IMR-90 (cell line): ENCODE measurements at regions not wholly inside any gene's neighbourhood (a gene's known extent, or its start where the extent isn't known, plus 50 kb on each side); places are given as distances from the start of the nearest gene placed in this dataset.

Source experiments
- ATAC-seq: fragments of 200-7000 bp; cut with Tn5 transposase; 2 replicates; pipeline ENCODE4 v1.9.1; 2020; ENCODE audit warnings: low read depth, mild to moderate bottlenecking, moderate library complexity
- BruUV-seq: library from RNA; stranded (reverse); fragments of 400-500 nt; replicated peaks from 2 replicates; lab custom pipeline; 2021; lab: Mats Ljungman, UMichigan
- CTCF ChIA-PET: fragments of 300-600 bp; formaldehyde crosslinking; extraction: SDS; loops from one replicate; lab custom pipeline; 2021; ENCODE audit warnings: antibody characterized with exemption; lab: Yijun Ruan, JAX
- POLR2A ChIA-PET: fragments of 300-600 bp; sonication (Branson Sonifier 250); formaldehyde crosslinking; loops from one replicate; lab custom pipeline; 2022; ENCODE audit warnings: antibody characterized with exemption; ENCODE audit not compliant: unreplicated experiment; lab: Charles Lee
- DNase-seq: peaks from one replicate; pipeline ENCODE4 v3.0.0; 2013
- H2AFZ ChIP-seq: replicated peaks from 2 replicates; pipeline ENCODE3; 2013; ENCODE audit warnings: low read length, mild to moderate bottlenecking; ENCODE audit not compliant: poor library complexity
- H2AK5ac ChIP-seq: 2 replicates; pipeline ENCODE4 v1.6.1; 2013; ENCODE audit warnings: low read depth, low read length, inconsistent platforms
- H2AK9ac ChIP-seq: replicated peaks from 2 replicates; pipeline ENCODE3; 2013; ENCODE audit warnings: mild to moderate bottlenecking, low read depth, low read length, moderate library complexity; ENCODE audit not compliant: poor library complexity
- H2BK120ac ChIP-seq: 2 replicates; pipeline ENCODE4 v1.6.1; 2013; ENCODE audit warnings: low read depth, low read length, inconsistent platforms
- H2BK15ac ChIP-seq: 3 replicates; pipeline ENCODE4 v1.6.1; 2013; ENCODE audit warnings: low read depth, low read length, inconsistent platforms
- H2BK20ac ChIP-seq: 2 replicates; pipeline ENCODE4 v1.6.1; 2013; ENCODE audit warnings: low read depth, mild to moderate bottlenecking, inconsistent platforms, low read length, moderate library complexity
- H2BK5ac ChIP-seq: 2 replicates; pipeline ENCODE4 v1.6.1; 2013; ENCODE audit warnings: mild to moderate bottlenecking, low read depth, low read length, inconsistent platforms; ENCODE audit not compliant: poor library complexity, severe bottlenecking
- H3K14ac ChIP-seq: replicated peaks from 2 replicates; pipeline ENCODE4 v1.6.1; 2013; ENCODE audit warnings: low read depth, low read length, inconsistent platforms
- H3K18ac ChIP-seq: 2 replicates; pipeline ENCODE4 v1.6.1; 2013; ENCODE audit warnings: low read depth, low read length, control low read depth
- H3K23ac ChIP-seq: 2 replicates; pipeline ENCODE4 v1.6.1; 2013; ENCODE audit warnings: low read depth, low read length, inconsistent platforms
- H3K27ac ChIP-seq: 2 replicates; pipeline ENCODE4 v1.5.1; 2013; ENCODE audit warnings: mild to moderate bottlenecking, control low read depth, low read length; ENCODE audit not compliant: insufficient read depth
- H3K27me3 ChIP-seq: 2 replicates; pipeline ENCODE4 v1.6.1; 2013; ENCODE audit warnings: low read length; ENCODE audit not compliant: control insufficient read depth, insufficient read depth
- H3K36me3 ChIP-seq: 2 replicates; pipeline ENCODE4 v1.6.1; 2013; ENCODE audit warnings: low read length, mixed read lengths; ENCODE audit not compliant: control insufficient read depth, insufficient read depth
- H3K4ac ChIP-seq: 2 replicates; pipeline ENCODE4 v1.6.1; 2013; ENCODE audit warnings: low read depth, low read length, inconsistent platforms
- H3K4me1 ChIP-seq: 2 replicates; pipeline ENCODE4 v1.6.1; 2013; ENCODE audit warnings: low read length, mixed read lengths; ENCODE audit not compliant: control insufficient read depth, insufficient read depth
- H3K4me2 ChIP-seq: 2 replicates; pipeline ENCODE4 v1.6.1; 2013; ENCODE audit warnings: low read depth, mild to moderate bottlenecking, control low read depth, low read length, moderate library complexity
- H3K4me3 ChIP-seq: 2 replicates; pipeline ENCODE4 v1.5.1; 2013; ENCODE audit warnings: low read depth, mild to moderate bottlenecking, control low read depth, low read length, moderate library complexity; ENCODE audit not compliant: insufficient read depth
- H3K56ac ChIP-seq: 2 replicates; pipeline ENCODE4 v1.6.1; 2013; ENCODE audit warnings: low read length, inconsistent platforms; ENCODE audit not compliant: insufficient read depth; ENCODE audit errors: extremely low read depth
- H3K79me1 ChIP-seq, 2 experiments: 2 replicates each; pipeline ENCODE4 v1.6.1; 2013; ENCODE audit warnings: low read length in 2 of 2, inconsistent platforms in 1 of 2, low read depth in 1 of 2
- H3K9ac ChIP-seq: 2 replicates; pipeline ENCODE4 v1.6.1; 2013; ENCODE audit warnings: low read depth, low read length, control low read depth
- H3K9me1 ChIP-seq: 2 replicates; pipeline ENCODE4 v1.6.1; 2013; ENCODE audit warnings: low read length, inconsistent platforms; ENCODE audit not compliant: insufficient read depth
- H3K9me3 ChIP-seq: 2 replicates; pipeline ENCODE4 v1.6.1; 2013; ENCODE audit warnings: low read length; ENCODE audit not compliant: control insufficient read depth, insufficient read depth
- H4K20me1 ChIP-seq: 2 replicates; pipeline ENCODE4 v1.6.1; 2013; ENCODE audit warnings: low read length, inconsistent platforms; ENCODE audit not compliant: insufficient read depth
- H4K5ac ChIP-seq: 2 replicates; pipeline ENCODE4 v1.6.1; 2013; ENCODE audit warnings: mild to moderate bottlenecking, low read depth, low read length, control low read depth
- H4K8ac ChIP-seq, 2 experiments: 2 replicates each; pipeline ENCODE4 v1.6.1; 2013; ENCODE audit warnings: low read depth in 2 of 2, low read length in 2 of 2, control low read depth in 1 of 2, inconsistent platforms in 1 of 2
- H4K91ac ChIP-seq: 2 replicates; pipeline ENCODE4 v1.6.1; 2013; ENCODE audit warnings: low read depth, low read length, inconsistent platforms; ENCODE audit not compliant: insufficient read depth
- BHLHE40 ChIP-seq: fragments of 150-350 bp; IDR thresholded peaks from 2 replicates; pipeline ENCODE4 v1.6.1; 2016; ENCODE audit warnings: mild to moderate bottlenecking, low read depth, low read length
- CEBPB ChIP-seq: IDR thresholded peaks from 2 replicates; pipeline ENCODE4 v1.6.1; 2012; ENCODE audit warnings: low read depth, low read length, improper control_type of control experiment
- CHD1 ChIP-seq: IDR thresholded peaks from 2 replicates; pipeline ENCODE4 v1.6.1; 2012; ENCODE audit warnings: low read depth, low read length, improper control_type of control experiment
- FOS ChIP-seq: fragments of 150-350 bp; IDR thresholded peaks from 2 replicates; pipeline ENCODE4 v1.6.1; 2016; ENCODE audit warnings: low read depth, low read length
- MAFK ChIP-seq: IDR thresholded peaks from 2 replicates; pipeline ENCODE4 v1.6.1; 2012; ENCODE audit warnings: low read depth, low read length, improper control_type of control experiment
- MAZ ChIP-seq: IDR thresholded peaks from 2 replicates; pipeline ENCODE4 v1.6.1; 2012; ENCODE audit warnings: low read depth, mild to moderate bottlenecking, low read length, improper control_type of control experiment, moderate library complexity, borderline replicate concordance
- MXI1 ChIP-seq: IDR thresholded peaks from 2 replicates; pipeline ENCODE4 v1.6.1; 2012; ENCODE audit warnings: low read depth, mild to moderate bottlenecking, low read length, moderate library complexity, borderline replicate concordance
- POLR2A ChIP-seq: IDR thresholded peaks from 2 replicates; pipeline ENCODE4 v1.6.1; 2012; ENCODE audit warnings: mild to moderate bottlenecking, low read depth, low read length
- RCOR1 ChIP-seq: IDR thresholded peaks from 2 replicates; pipeline ENCODE4 v1.6.1; 2012; ENCODE audit warnings: mild to moderate bottlenecking, low read length, improper control_type of control experiment; ENCODE audit not compliant: insufficient replicate concordance
- RFX5 ChIP-seq: IDR thresholded peaks from 2 replicates; pipeline ENCODE4 v1.8.0; 2012; ENCODE audit warnings: low read depth, mild to moderate bottlenecking, low read length, moderate library complexity
- SMC3 ChIP-seq: fragments of 150-350 bp; IDR thresholded peaks from 2 replicates; pipeline ENCODE4 v1.6.1; 2016; ENCODE audit warnings: low read depth, mild to moderate bottlenecking, antibody characterized with exemption, low read length, moderate library complexity
- WGBS, 2 experiments: methylation state at CpG; one replicate each; pipeline versions ENCODE4 v1.1.5 to v1.1.7; 2013; ENCODE audit warnings: missing lambda C conversion rate in 2 of 2; ENCODE audit not compliant: insufficient read length in 1 of 2; ENCODE audit errors: extremely low coverage in 2 of 2; 5-methylcytosine and 5-hydroxymethylcytosine counted together
- dilution Hi-C: fragments of 300-500 bp; cut with HindIII; formaldehyde crosslinking; loops from one replicate; pipeline ENCODE4 v1.14.3; 2018; ENCODE audit warnings: low sequenced_read_pairs; ENCODE audit not compliant: unreplicated experiment
- in situ Hi-C: fragments of 300-500 bp; cut with MboI; formaldehyde crosslinking; loops from 3 replicates; pipeline ENCODE4 v1.14.3; 2019; ENCODE audit warnings: low sequenced_read_pairs, inconsistent platforms, mixed read lengths
- intact Hi-C: fragments of 100-400 bp; cut with micrococcal nuclease; formaldehyde crosslinking; loops from 2 replicates; pipeline ENCODE4 v1.10.0; 2022
- TF ChIP-seq, protein P1 (sequence below): fragments of 150-350 bp; IDR thresholded peaks from 2 replicates; pipeline ENCODE4 v1.6.1; 2016; ENCODE audit warnings: low read depth, mild to moderate bottlenecking, low read length, moderate library complexity, borderline replicate concordance
- TF ChIP-seq, protein P2 (sequence below): fragments of 150-350 bp; IDR thresholded peaks from 2 replicates; pipeline ENCODE4 v1.6.1; 2017; ENCODE audit warnings: mild to moderate bottlenecking, antibody characterized with exemption, low read length, low read depth
- TF ChIP-seq, protein P3 (sequence below): conservative IDR thresholded peaks from 2 replicates; pipeline ENCODE4 v1.5.1; 2012; ENCODE audit warnings: mild to moderate bottlenecking, low read depth, low read length, improper control_type of control experiment

DNA sequence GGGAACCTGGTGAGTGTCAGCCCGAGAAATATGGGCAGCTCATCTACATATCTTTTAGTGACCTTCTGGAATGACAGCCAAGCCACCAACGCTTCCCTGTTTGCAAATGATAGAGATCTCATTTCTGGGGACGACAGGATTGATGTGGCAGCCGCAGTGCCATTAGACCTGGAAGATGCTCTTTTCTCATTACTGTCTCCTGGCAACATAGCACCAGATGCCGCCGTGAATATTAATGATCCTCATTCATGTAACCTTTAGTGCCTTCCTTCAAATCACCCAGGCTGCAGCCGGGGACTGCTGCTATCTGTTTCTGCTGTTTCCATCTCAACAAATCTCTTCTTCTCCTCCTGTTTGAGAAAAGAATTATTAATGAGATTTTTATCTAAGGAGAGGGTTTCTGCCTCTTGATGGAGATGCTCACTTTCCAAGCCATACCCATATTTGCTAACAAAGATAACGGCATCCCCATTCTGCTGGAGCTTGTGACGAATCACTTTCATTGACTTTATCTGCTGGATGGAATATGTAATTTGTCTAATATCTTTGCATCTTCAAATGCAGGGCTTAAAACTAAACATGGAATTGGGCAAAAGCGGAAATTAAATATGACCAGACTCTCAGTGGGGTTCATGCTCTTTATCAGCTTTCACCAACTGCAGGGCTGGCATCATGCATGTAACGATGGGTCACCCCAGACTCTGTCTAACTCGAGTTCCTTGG lies 74.8 kb upstream of the KIF16B start:
- ChIA-PET POLR2A (no interaction called here), CTCF (no interaction called here)
- no peaks in the 10 kb centered on the region for H3K36me3 ChIP-seq
- no peak overlapping the region for H3K4ac ChIP-seq
- no peak overlapping the region for H3K56ac ChIP-seq
- no peak overlapping the region for H2BK20ac ChIP-seq
- H3K23ac ChIP-seq: no peak overlapping the region
- no peak overlapping the region for H2AK5ac ChIP-seq
- H3K4me1 ChIP-seq: no peaks in the 10 kb centered on the region
- no peaks in the 10 kb centered on the region for H3K27me3 ChIP-seq
- H4K8ac ChIP-seq: no peak overlapping the region
- H4K91ac ChIP-seq: no peak overlapping the region
- no peaks in the 10 kb centered on the region for H3K79me1 ChIP-seq
- H3K4me3 ChIP-seq: no peak overlapping the region
- H2BK5ac ChIP-seq: no peak overlapping the region
- no TSS peak for BruUV-seq
- no peak overlapping the region for H3K18ac ChIP-seq
- no peaks in the 10 kb centered on the region for H3K9me3 ChIP-seq
- TF ChIP-seq CHD1 (no peak), MAFK (no peak), BHLHE40 (no peak), CEBPB (no peak), RFX5 (no peak), MXI1 (no peak), SMC3 (no peak), RCOR1 (no peak), POLR2A (no peak), FOS (no peak), MAZ (no peak)
- TF ChIP-seq, protein P1, sequence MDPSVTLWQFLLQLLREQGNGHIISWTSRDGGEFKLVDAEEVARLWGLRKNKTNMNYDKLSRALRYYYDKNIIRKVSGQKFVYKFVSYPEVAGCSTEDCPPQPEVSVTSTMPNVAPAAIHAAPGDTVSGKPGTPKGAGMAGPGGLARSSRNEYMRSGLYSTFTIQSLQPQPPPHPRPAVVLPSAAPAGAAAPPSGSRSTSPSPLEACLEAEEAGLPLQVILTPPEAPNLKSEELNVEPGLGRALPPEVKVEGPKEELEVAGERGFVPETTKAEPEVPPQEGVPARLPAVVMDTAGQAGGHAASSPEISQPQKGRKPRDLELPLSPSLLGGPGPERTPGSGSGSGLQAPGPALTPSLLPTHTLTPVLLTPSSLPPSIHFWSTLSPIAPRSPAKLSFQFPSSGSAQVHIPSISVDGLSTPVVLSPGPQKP: no peak
- TF ChIP-seq, protein P2, sequence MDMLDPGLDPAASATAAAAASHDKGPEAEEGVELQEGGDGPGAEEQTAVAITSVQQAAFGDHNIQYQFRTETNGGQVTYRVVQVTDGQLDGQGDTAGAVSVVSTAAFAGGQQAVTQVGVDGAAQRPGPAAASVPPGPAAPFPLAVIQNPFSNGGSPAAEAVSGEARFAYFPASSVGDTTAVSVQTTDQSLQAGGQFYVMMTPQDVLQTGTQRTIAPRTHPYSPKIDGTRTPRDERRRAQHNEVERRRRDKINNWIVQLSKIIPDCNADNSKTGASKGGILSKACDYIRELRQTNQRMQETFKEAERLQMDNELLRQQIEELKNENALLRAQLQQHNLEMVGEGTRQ: no peak
- TF ChIP-seq, protein P3, sequence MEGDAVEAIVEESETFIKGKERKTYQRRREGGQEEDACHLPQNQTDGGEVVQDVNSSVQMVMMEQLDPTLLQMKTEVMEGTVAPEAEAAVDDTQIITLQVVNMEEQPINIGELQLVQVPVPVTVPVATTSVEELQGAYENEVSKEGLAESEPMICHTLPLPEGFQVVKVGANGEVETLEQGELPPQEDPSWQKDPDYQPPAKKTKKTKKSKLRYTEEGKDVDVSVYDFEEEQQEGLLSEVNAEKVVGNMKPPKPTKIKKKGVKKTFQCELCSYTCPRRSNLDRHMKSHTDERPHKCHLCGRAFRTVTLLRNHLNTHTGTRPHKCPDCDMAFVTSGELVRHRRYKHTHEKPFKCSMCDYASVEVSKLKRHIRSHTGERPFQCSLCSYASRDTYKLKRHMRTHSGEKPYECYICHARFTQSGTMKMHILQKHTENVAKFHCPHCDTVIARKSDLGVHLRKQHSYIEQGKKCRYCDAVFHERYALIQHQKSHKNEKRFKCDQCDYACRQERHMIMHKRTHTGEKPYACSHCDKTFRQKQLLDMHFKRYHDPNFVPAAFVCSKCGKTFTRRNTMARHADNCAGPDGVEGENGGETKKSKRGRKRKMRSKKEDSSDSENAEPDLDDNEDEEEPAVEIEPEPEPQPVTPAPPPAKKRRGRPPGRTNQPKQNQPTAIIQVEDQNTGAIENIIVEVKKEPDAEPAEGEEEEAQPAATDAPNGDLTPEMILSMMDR: no peak
- 48% methylated on average over 4 of the region's 12 CpGs; no CpG with 5 or more reads in 1 of the 2 experiments for WGBS, 2 experiments
- no peak overlapping the region for H2BK15ac ChIP-seq
- DNase-seq: no peak
- H3K27ac ChIP-seq: no peak overlapping the region
- no peak overlapping the region for H3K14ac ChIP-seq
- no peak overlapping the region for H3K9ac ChIP-seq
- no peak overlapping the region for H2AFZ ChIP-seq
- in situ Hi-C loops: no loop called here
- no peaks in the 10 kb centered on the region for H4K20me1 ChIP-seq
- ATAC-seq: no peak
- dilution Hi-C loops: no loop called here
- intact Hi-C loops: no loop called here
- H4K5ac ChIP-seq: no peak overlapping the region
- no peaks in the 10 kb centered on the region for H3K9me1 ChIP-seq
- H2AK9ac ChIP-seq: no peak overlapping the region
- no peak overlapping the region for H2BK120ac ChIP-seq
- no peak overlapping the region for H3K4me2 ChIP-seq
